ENCODE measurements at regions not wholly inside any gene's neighbourhood (a gene's known extent, or its start where the extent isn't known, plus 50 kb on each side); places are given as distances from the start of the nearest gene placed in this dataset.

- Histone ChIP-seq H3K4me2 (ENCODE audit: insufficient read depth, insufficient read length, low read length) (peak overlapping the region; percentile 16), H3K56ac (ENCODE audit: insufficient read length, low read depth, low read length) (no peak overlapping the region), H2BK120ac (ENCODE audit: low read depth, low read length, poor library complexity, severe bottlenecking) (no peak overlapping the region), H2AK5ac (ENCODE audit: insufficient read length, low read length) (no peak overlapping the region), H2BK15ac (ENCODE audit: low read depth, low read length) (no peak overlapping the region), H3K23ac (ENCODE audit: insufficient read length, low read depth, low read length) (no peak overlapping the region), H4K20me1 (ENCODE audit: control insufficient read depth, insufficient read depth, insufficient read length) (no peaks in the 10 kb centered on the region), H4K91ac (ENCODE audit: insufficient read length, low read depth, low read length) (no peak overlapping the region), H2AFZ (ENCODE audit: low read length) (no peak overlapping the region), H3K79me2 (ENCODE audit: insufficient read depth, low read length) (peaks cover 18% of the 10 kb centered on the region; the same call in 1 of the 2 replicates), H3K27me3 (ENCODE audit: insufficient read depth, low read length) (no peaks in the 10 kb centered on the region), H3K23me2 (ENCODE audit: insufficient read length, low read depth, low read length, poor library complexity, severe bottlenecking) (peaks cover 6% of the 10 kb centered on the region), H2BK20ac (ENCODE audit: low read depth, low read length, poor library complexity, severe bottlenecking) (no peak overlapping the region), H2BK12ac (ENCODE audit: insufficient read length, low read depth, low read length) (no peak overlapping the region), H3T11ph (ENCODE audit: low read length) (no peak overlapping the region), H3K79me1 (ENCODE audit: insufficient read depth, low read depth, low read length, poor library complexity, severe bottlenecking) (peaks cover 3% of the 10 kb centered on the region), H3K18ac (ENCODE audit: insufficient read length, low read depth, low read length) (no peak overlapping the region), H3K4me1 (ENCODE audit: insufficient read depth, low read length) (no peaks in the 10 kb centered on the region; the same call in 1 of the 2 replicates), H3K9ac (ENCODE audit: extremely low read depth, insufficient read length, low read length) (no peak overlapping the region), H2BK5ac (ENCODE audit: insufficient read length, low read length) (no peak overlapping the region), H3K9me3 (ENCODE audit: control insufficient read depth, low read depth, low read length) (no peaks in the 10 kb centered on the region), H4K5ac (ENCODE audit: insufficient read length, low read depth, low read length) (no peak overlapping the region), H3K14ac (ENCODE audit: insufficient read depth, low read length) (no peak overlapping the region), H3K4ac (ENCODE audit: low read depth, low read length) (no peak overlapping the region), H3K27ac (ENCODE audit: insufficient read length, low read depth, low read length) (no peak overlapping the region), H4K8ac (replicated peaks; ENCODE audit: insufficient read length, low read depth, low read length) (no peak overlapping the region)
- TF ChIP-seq CTCF (conservative IDR thresholded peaks at IDR 0.05), result no peak
- no peaks in the 10 kb centered on the region; a peak in 1 of 7 replicates for H3K36me3 Mint-ChIP-seq (ENCODE audit: insufficient read depth in 1 of 3, low read depth in 3 of 3)
- peak overlapping the region; percentile 96 to 99 for H3K4me3 Mint-ChIP-seq
- H3K4me1 Mint-ChIP-seq, result peaks cover 20 to 30% of the 10 kb centered on the region in 2 experiments
- H3K27me3 Mint-ChIP-seq (ENCODE audit: low read depth), result no peaks in the 10 kb centered on the region; the same call in 1 of the 2 replicates
- no CpG with 5 or more reads among the region's 19 CpGs for WGBS (ENCODE audit: extremely low coverage, insufficient read length, low lambda C conversion rate)
- H3K27ac Mint-ChIP-seq, result peak overlapping the region in 1 of 3 experiments; percentile 45; a peak in 4 of 7 replicates
- DNase-seq, result no peak
- H3K9me3 Mint-ChIP-seq, result no peaks in the 10 kb centered on the region
These were observed 74.1 kb upstream of the MAP4 start for GRCh38 chr3:48090166-48090939.
